Motor neuron (in vitro differentiated cells): ENCODE measurements at regions not wholly inside any gene's neighbourhood (a gene's known extent, or its start where the extent isn't known, plus 50 kb on each side); places are given as distances from the start of the nearest gene placed in this dataset.

Source experiments
- ATAC-seq, 8 experiments: fragments of 200-7000 bp; cut with Tn5 transposase; replicated peaks in 6 of 8; 2 replicates each; pipeline ENCODE4 v1.8.0; 2021; ENCODE audit warnings: mild to moderate bottlenecking in 8 of 8, moderate library complexity in 8 of 8
- H3K27ac ChIP-seq, 2 donors: fragments of 250-450 bp; sonication (Bioruptor Pico); 2 replicates each; pipeline ENCODE4 v1.9.0; 2021; ENCODE audit warnings: antibody characterized with exemption in 2 of 2, mild to moderate bottlenecking in 2 of 2, moderate library complexity in 1 of 2
- H3K4me1 ChIP-seq, 2 donors: fragments of 250-450 bp; sonication (Bioruptor Pico); replicated peaks in 1 of 2; 2 replicates each; pipeline ENCODE4 v1.6.1; 2021; ENCODE audit warnings: antibody characterized with exemption in 2 of 2, mild to moderate bottlenecking in 2 of 2, moderate library complexity in 1 of 2
- H3K4me3 ChIP-seq, 5 donors: fragments of 250-450 bp; sonication (Bioruptor Pico); 2 replicates each; pipeline ENCODE4 v1.9.0; 2021; ENCODE audit warnings: antibody characterized with exemption in 5 of 5, mild to moderate bottlenecking in 5 of 5, moderate library complexity in 4 of 5
- WGBS, 10 experiments: fragments of 450-650 bp; shearing (Covaris generic); methylation state at CpG; one replicate each; pipeline ENCODE4 v1.0.0; 2022; 5-methylcytosine and 5-hydroxymethylcytosine counted together
- in situ Hi-C, 9 experiments: fragments of 400-800 bp; cut with MboI; loops; one replicate each; pipeline ENCODE4 v1.15.0; 2021; ENCODE audit warnings: low sequenced_read_pairs in 9 of 9, low pct_unique_long_range_greater_than_20kb in 2 of 9; ENCODE audit not compliant: unreplicated experiment in 9 of 9

DNA sequence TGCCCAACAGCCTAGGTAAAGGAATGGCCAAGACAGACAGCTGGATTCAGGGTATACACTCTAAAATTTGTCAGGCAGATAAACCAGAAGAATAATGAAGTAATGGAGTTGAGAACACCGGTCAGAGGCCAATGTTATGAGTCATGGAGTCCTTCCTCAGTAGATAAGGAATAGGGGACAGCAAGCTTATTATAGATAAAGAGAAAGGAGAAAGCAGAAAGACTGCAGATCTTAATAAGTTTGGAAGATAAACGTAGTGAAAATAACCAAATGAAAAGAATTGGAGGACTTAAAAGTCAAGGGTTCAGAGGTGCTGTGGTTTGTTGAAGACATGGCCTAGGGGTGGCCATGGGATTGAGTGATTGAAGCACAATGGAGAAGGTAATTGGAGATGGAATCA, 63.5 kb upstream of the NFE2L2 start:
- Histone ChIP-seq H3K27ac (no peak overlapping the region), H3K4me3 (no peak overlapping the region), H3K4me1 (peaks cover 0 to 7% of the 10 kb centered on the region in 2 donors)
- WGBS, 10 experiments = 58 to 100% (median 94%) methylated on average over 1 to 2 of the region's 2 CpGs; no CpG with 5 or more reads in 1 of the 10 experiments
- no peak for ATAC-seq
- in situ Hi-C loops = loop anchor here in 8 of 9 experiments (10.0 to 25.0 kb wide), 6 partner anchors 53 to 434 kb away; a partner anchor contains a TSS

GRCh38 chr2:177329064-177329463, 63.5 kb upstream of the AGPS start:
- Histone ChIP-seq H3K4me3 (no peak overlapping the region), H3K27ac (no peak overlapping the region), H3K4me1 (peaks cover 0 to 7% of the 10 kb centered on the region in 2 donors)
- WGBS, 10 experiments = 20 to 100% (median 100%) methylated on average over 1 to 4 of the region's 4 CpGs; no CpG with 5 or more reads in 1 of the 10 experiments
- in situ Hi-C loops = loop anchor here in 8 of 9 experiments (10.0 to 25.0 kb wide), 6 partner anchors 54 to 433 kb away; a partner anchor contains a TSS
- peak in 2 of 8 experiments; percentile 17 to 68 for ATAC-seq

DNA sequence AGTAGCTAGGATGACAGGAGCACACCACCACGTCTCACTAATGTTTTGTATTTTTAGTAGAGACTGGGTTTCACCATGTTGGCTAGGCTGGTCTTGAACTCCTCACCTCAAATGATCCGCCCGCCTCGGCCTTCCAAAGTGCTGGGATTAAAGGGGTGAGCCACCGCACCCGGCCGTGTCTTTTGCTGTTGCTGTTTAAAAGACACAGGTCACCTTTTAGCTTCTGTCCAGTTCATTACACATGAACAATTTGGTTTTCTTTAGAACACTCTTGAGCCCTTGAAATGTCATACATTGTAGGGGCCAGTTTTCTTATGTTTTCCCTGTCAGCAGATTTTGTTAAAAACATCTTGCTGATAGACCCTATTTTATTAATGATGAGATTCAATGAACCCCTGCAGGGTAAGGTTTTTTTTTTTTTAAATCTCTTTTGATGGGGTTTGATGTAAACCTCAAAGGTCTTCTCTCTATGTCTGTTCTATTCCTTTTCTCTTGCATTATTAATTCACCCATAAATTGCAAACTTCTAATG, 61.0 kb upstream of the AGPS start:
- H3K27ac ChIP-seq = no peak overlapping the region
- ATAC-seq = peak in 2 of 8 experiments; percentile 16 to 29
- peaks cover 0 to 7% of the 10 kb centered on the region in 2 donors for H3K4me1 ChIP-seq
- WGBS, 10 experiments = 36 to 100% (median 75%) methylated on average over 1 to 6 of the region's 7 CpGs; no CpG with 5 or more reads in 3 of the 10 experiments
- no peak overlapping the region for H3K4me3 ChIP-seq
- in situ Hi-C loops = loop anchor here (10.0 to 25.0 kb wide), 6 partner anchors 83 to 431 kb away; a partner anchor contains a TSS

DNA sequence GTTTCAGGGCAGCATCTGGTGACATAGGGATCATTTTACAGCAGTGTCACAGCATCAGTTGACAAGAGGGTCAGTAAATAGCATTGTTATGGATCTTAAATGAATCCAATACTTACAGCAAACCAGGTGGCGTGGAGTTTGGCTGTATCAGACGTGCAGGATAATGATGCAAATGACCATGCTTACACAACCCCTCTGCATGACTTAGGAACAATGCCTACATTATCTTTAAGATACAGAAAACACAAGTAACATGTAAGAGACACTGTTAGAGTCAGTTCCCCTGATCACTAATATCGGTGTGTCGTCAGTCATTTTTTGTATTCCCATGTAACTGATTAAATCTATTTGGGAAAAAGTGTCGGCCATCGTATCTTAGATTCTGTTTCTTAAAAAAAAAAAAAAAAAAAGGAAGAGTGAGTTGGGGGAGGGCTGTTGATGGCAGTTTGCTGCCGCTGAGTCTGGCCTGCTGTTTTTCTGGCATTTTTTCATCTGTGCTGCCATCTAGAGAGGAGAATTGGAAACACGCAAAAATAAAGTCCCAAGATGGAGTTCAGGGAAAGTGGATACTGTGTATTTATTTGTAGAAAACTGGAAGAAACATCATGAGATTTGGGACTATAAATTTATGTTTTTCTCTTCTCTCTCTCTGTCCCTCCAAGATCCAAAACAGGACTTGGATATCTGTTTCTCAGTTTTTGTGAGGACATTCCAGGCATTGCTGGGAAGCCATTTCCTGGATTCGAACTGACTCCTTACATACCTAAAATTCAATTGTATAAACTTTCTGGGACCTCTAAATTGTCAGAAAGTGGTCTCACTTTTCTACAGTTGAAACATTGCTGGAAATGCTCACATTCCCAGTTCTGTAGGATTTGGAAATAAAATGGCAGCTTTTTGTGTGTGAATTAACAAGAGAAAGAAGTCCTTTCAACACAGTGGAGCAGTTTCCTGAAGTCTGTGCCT, 60.3 kb upstream of the AGPS start:
- Histone ChIP-seq H3K4me3 (no peak overlapping the region), H3K4me1 (peaks cover 0 to 7% of the 10 kb centered on the region in 2 donors), H3K27ac (peak overlapping the region in 1 of 2 donors; percentile 12)
- WGBS, 10 experiments = 0 to 33% (median 16%) methylated on average over 1 to 9 of the region's 9 CpGs
- in situ Hi-C loops = loop anchor here (10.0 to 25.0 kb wide), 6 partner anchors 82 to 430 kb away; a partner anchor contains a TSS
- peak; percentile 77 to 90 (median 86) for ATAC-seq

- ATAC-seq = no peak
- in situ Hi-C loops = loop anchor here (10.0 to 25.0 kb wide), 6 partner anchors 82 to 429 kb away; a partner anchor contains a TSS
- H3K27ac ChIP-seq = no peak overlapping the region
- H3K4me3 ChIP-seq = no peak overlapping the region
- 43 to 80% (median 61%) methylated on average over 2 to 4 of the region's 5 CpGs; no CpG with 5 or more reads in 2 of the 10 experiments for WGBS, 10 experiments
- peaks cover 0 to 7% of the 10 kb centered on the region in 2 donors for H3K4me1 ChIP-seq
Measured at GRCh38 chr2:177332992-177333388, 59.6 kb upstream of the AGPS start.

GRCh38 chr2:177334940-177335543, 57.5 kb upstream of the AGPS start:
- H3K27ac ChIP-seq = no peak overlapping the region
- ATAC-seq = peak in 5 of 8 experiments; percentile 32 to 71 (median 38)
- peaks cover 0 to 7% of the 10 kb centered on the region in 2 donors for H3K4me1 ChIP-seq
- 20 to 94% (median 57%) methylated on average over 1 to 2 of the region's 2 CpGs for WGBS, 10 experiments
- in situ Hi-C loops = loop anchor here (10.0 to 25.0 kb wide), 6 partner anchors 80 to 427 kb away; a partner anchor contains a TSS
- H3K4me3 ChIP-seq = no peak overlapping the region

GRCh38 chr2:177335917-177336450, 56.6 kb upstream of the AGPS start:
- WGBS, 10 experiments = 63 to 100% (median 89%) methylated on average over 1 of the region's 1 CpG; no CpG with 5 or more reads in 1 of the 10 experiments
- peaks cover 0 to 7% of the 10 kb centered on the region in 2 donors for H3K4me1 ChIP-seq
- H3K27ac ChIP-seq = no peak overlapping the region
- H3K4me3 ChIP-seq = no peak overlapping the region
- in situ Hi-C loops = loop anchor here (10.0 to 25.0 kb wide), 6 partner anchors 79 to 426 kb away; a partner anchor contains a TSS
- ATAC-seq = peak in 1 of 8 experiments; percentile 26

- 33 to 100% (median 82%) methylated on average over 1 to 4 of the region's 4 CpGs; no CpG with 5 or more reads in 2 of the 10 experiments for WGBS, 10 experiments
Measured at GRCh38 chr2:177338177-177338721, 54.3 kb upstream of the AGPS start.

GRCh38 chr2:177340158-177340557, 52.4 kb upstream of the AGPS start:
- H3K4me3 ChIP-seq = no peak overlapping the region
- in situ Hi-C loops = loop anchor here in 8 of 9 experiments (25.0 kb wide), 4 partner anchors 178 to 422 kb away; a partner anchor contains a TSS
- ATAC-seq = peak in 2 of 8 experiments; percentile 17 to 22
- no peaks in the 10 kb centered on the region for H3K4me1 ChIP-seq
- H3K27ac ChIP-seq = no peak overlapping the region

More at GRCh38 chr2:177338177-177338721, 54.3 kb upstream of the AGPS start:
- H3K4me3 ChIP-seq = no peak overlapping the region
- H3K4me1 ChIP-seq = no peaks in the 10 kb centered on the region
- H3K27ac ChIP-seq = no peak overlapping the region
- in situ Hi-C loops = loop anchor here (10.0 to 25.0 kb wide), 6 partner anchors 77 to 424 kb away; a partner anchor contains a TSS
- ATAC-seq = peak in 7 of 8 experiments; percentile 19 to 88 (median 79)

DNA sequence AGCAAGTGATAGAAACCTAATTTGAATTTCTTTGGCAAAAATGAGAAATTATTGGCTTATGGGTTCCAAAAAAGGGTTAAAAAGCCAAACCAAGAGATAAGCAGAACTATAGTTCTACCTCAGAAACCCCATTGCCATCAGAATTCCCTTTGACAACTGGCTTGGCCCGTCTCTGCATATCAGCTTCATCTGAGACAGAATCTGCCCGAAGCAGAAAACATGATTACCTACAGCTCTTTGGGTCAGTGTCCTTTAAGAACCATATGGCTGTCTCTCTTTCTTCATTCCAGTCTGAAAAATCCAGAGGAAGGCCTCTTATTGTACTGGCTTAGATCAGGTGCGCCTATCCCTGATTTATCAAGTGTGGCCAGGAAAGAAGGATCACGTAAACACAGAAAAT, 49.8 kb upstream of the AGPS start:
- in situ Hi-C loops = loop anchor here in 8 of 9 experiments (25.0 kb wide), 4 partner anchors 180 to 420 kb away; a partner anchor contains a TSS
- H3K4me1 ChIP-seq = no peaks in the 10 kb centered on the region
- 83 to 100% (median 92%) methylated on average over 1 to 4 of the region's 4 CpGs; no CpG with 5 or more reads in 1 of the 10 experiments for WGBS, 10 experiments
- no peak overlapping the region for H3K27ac ChIP-seq
- no peak for ATAC-seq
- H3K4me3 ChIP-seq = no peak overlapping the region
